ENCODE measurements at regions not wholly inside any gene's neighbourhood (a gene's known extent, or its start where the extent isn't known, plus 50 kb on each side); places are given as distances from the start of the nearest gene placed in this dataset.

DNA sequence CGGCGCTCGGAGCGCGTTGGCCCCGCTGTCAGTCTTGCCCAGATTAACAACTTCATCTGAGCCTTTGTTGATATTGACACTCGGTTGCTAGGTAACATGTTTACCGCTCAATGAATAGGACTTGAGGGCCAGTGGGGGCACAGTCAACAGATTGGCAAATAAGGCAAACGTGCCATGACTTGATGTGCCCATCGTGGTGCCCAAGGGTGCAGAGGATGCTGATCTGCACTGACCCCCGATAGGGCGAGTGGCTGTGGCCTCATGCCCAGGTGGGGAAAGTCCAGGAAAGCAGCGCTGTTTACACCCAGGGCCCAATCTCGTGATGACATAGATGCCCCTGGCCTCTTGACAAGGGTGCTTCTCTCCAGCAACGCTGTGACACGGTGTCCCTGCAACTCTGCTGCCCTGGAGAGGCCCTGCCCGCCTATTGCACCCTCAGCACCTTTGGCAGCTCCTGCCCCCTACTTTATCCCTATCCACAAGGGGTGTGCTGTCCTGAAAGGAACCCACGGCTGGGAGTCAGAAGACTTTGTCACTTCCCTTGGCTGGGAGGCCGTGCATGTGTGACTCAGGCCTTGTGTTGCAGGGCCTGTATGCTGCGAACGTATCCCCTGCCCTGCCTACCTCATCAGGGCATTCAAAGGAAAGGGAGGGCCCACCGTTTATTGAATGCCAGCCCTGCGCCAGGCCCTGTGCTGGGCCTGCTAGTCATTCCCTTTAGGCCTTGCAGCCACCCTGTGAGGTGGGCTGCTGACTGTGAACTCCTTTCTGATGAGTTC is 158.0 kb downstream of the INHBB start:
- no peaks in the 10 kb centered on the region for H3K4me1 ChIP-seq (ENCODE audit: control insufficient read depth, insufficient read depth, low read length)
- H3K4me3 ChIP-seq (ENCODE audit: low read depth, low read length), result no peak overlapping the region
- TF ChIP-seq GLI2 (tag by site-specific recombination; IDR thresholded peaks at IDR 0.05; ENCODE audit: borderline replicate concordance, low read depth), result no peak
- TF ChIP-seq ZNF366 (tag by site-specific recombination; conservative IDR thresholded peaks at IDR 0.05), result no peak
- no peak for TF ChIP-seq ZNF560 (tag by site-specific recombination; IDR thresholded peaks at IDR 0.05; ENCODE audit: borderline replicate concordance)
- TF ChIP-seq FEZF1 (tag by site-specific recombination; IDR thresholded peaks at IDR 0.05), result no peak
- TF ChIP-seq ZNF239 (tag by site-specific recombination; IDR thresholded peaks at IDR 0.05), result no peak
- TF ChIP-seq ZNF394 (tag by site-specific recombination; IDR thresholded peaks at IDR 0.05; ENCODE audit: borderline replicate concordance), result no peak
- H3K9me3 ChIP-seq (ENCODE audit: control insufficient read depth, insufficient read depth, low read depth, low read length), result no peaks in the 10 kb centered on the region
- H3K36me3 ChIP-seq (ENCODE audit: control insufficient read depth in 2 of 2, insufficient read depth in 1 of 2, low read length in 2 of 2), result no peaks in the 10 kb centered on the region
- POLR2A ChIA-PET, result no interaction called here
- CTCF ChIA-PET, result no interaction called here
- no peak overlapping the region for H3K27ac ChIP-seq (ENCODE audit: extremely low read depth, low read depth, low read length)

- H3K27ac ChIP-seq (ENCODE audit: extremely low read depth, low read depth, low read length), result no peak overlapping the region
- no peaks in the 10 kb centered on the region for H3K4me1 ChIP-seq (ENCODE audit: control insufficient read depth, insufficient read depth, low read length)
- no peak overlapping the region for H3K4me3 ChIP-seq (ENCODE audit: low read depth, low read length)
- ChIA-PET POLR2A (no interaction called here), CTCF (interaction anchor here (1.2 to 1.3 kb wide), 2 partner anchors 17 to 171 kb away, joined by 3 read pairs; no protein-coding TSS in a partner anchor)
- no peaks in the 10 kb centered on the region for H3K36me3 ChIP-seq (ENCODE audit: control insufficient read depth in 2 of 2, insufficient read depth in 1 of 2, low read length in 2 of 2)
- H3K9me3 ChIP-seq (ENCODE audit: control insufficient read depth, insufficient read depth, low read depth, low read length), result no peaks in the 10 kb centered on the region
- no peak for TF ChIP-seq PRDM1 (tag by site-specific recombination; IDR thresholded peaks at IDR 0.05)
- TF ChIP-seq, protein P1, sequence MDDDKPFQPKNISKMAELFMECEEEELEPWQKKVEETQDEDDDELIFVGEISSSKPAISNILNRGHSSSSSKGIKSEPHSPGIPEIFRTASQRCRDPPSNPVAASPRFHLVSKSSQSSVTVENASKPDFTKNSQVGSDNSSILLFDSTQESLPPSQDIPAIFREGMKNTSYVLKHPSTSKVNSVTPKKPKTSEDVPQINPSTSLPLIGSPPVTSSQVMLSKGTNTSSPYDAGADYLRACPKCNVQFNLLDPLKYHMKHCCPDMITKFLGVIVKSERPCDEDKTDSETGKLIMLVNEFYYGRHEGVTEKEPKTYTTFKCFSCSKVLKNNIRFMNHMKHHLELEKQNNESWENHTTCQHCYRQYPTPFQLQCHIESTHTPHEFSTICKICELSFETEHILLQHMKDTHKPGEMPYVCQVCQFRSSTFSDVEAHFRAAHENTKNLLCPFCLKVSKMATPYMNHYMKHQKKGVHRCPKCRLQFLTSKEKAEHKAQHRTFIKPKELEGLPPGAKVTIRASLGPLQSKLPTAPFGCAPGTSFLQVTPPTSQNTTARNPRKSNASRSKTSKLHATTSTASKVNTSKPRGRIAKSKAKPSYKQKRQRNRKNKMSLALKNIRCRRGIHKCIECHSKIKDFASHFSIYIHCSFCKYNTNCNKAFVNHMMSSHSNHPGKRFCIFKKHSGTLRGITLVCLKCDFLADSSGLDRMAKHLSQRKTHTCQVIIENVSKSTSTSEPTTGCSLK (tag by site-specific recombination; IDR thresholded peaks at IDR 0.05), result no peak
- TF ChIP-seq SCRT1 (tag by site-specific recombination; IDR thresholded peaks at IDR 0.05; ENCODE audit: borderline replicate concordance), result no peak
These were observed 159.2 kb downstream of the INHBB start for GRCh38 chr2:120504936-120505705.

GRCh38 chr2:120508567-120509041 is 162.7 kb downstream of the INHBB start:
- TF ChIP-seq, protein P2, sequence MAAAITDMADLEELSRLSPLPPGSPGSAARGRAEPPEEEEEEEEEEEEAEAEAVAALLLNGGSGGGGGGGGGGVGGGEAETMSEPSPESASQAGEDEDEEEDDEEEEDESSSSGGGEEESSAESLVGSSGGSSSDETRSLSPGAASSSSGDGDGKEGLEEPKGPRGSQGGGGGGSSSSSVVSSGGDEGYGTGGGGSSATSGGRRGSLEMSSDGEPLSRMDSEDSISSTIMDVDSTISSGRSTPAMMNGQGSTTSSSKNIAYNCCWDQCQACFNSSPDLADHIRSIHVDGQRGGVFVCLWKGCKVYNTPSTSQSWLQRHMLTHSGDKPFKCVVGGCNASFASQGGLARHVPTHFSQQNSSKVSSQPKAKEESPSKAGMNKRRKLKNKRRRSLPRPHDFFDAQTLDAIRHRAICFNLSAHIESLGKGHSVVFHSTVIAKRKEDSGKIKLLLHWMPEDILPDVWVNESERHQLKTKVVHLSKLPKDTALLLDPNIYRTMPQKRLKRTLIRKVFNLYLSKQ (tag by site-specific recombination; IDR thresholded peaks at IDR 0.05; ENCODE audit: borderline replicate concordance), result no peak
- no peak for TF ChIP-seq TCF7L2 (IDR thresholded peaks at IDR 0.05; ENCODE audit: borderline replicate concordance, low read depth, low read length)
- no peak for TF ChIP-seq ZNF311 (tag by site-specific recombination; IDR thresholded peaks at IDR 0.05; ENCODE audit: borderline replicate concordance)
- ChIA-PET POLR2A (no interaction called here), CTCF (interaction anchor here (0.9 kb wide), 1 partner anchor 12 kb away, joined by 3 read pairs; no protein-coding TSS in a partner anchor)

More at GRCh38 chr2:120508567-120509041, 162.7 kb downstream of the INHBB start:
- H3K36me3 ChIP-seq (ENCODE audit: control insufficient read depth in 2 of 2, insufficient read depth in 1 of 2, low read length in 2 of 2), result no peaks in the 10 kb centered on the region
- no peak overlapping the region for H3K4me3 ChIP-seq (ENCODE audit: low read depth, low read length)
- H3K4me1 ChIP-seq (ENCODE audit: control insufficient read depth, insufficient read depth, low read length), result no peaks in the 10 kb centered on the region
- H3K9me3 ChIP-seq (ENCODE audit: control insufficient read depth, insufficient read depth, low read depth, low read length), result no peaks in the 10 kb centered on the region
- H3K27ac ChIP-seq (ENCODE audit: extremely low read depth, low read depth, low read length), result no peak overlapping the region
